NCI-H1436 (cell line): ENCODE measurements at regions not wholly inside any gene's neighbourhood (a gene's known extent, or its start where the extent isn't known, plus 50 kb on each side); places are given as distances from the start of the nearest gene placed in this dataset.

ENCODE experiments used
- DNase-seq: peaks from one replicate; lab custom pipeline; 2025; lab: John Stamatoyannopoulos, UW

DNA sequence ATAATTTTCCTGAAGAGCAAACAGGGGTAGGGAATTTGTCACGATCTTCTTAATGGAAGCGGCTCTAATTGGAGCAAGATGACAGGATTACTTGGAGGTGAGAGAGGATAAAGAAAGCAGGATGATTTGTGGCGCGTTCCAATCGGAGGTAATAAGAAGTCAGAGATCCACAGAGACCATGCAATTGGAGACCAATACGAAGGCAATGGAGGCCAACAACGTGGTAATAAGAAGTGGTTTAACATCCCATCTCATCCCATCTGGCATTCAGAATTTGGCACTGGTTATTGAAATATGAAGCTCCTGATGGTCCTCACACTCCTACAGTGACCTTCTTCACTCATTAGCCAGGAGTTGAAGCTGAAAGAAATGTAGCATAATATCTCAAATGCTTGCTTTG is 130.6 kb downstream of the DLEU7 start:
- DNase-seq = no peak

DNA sequence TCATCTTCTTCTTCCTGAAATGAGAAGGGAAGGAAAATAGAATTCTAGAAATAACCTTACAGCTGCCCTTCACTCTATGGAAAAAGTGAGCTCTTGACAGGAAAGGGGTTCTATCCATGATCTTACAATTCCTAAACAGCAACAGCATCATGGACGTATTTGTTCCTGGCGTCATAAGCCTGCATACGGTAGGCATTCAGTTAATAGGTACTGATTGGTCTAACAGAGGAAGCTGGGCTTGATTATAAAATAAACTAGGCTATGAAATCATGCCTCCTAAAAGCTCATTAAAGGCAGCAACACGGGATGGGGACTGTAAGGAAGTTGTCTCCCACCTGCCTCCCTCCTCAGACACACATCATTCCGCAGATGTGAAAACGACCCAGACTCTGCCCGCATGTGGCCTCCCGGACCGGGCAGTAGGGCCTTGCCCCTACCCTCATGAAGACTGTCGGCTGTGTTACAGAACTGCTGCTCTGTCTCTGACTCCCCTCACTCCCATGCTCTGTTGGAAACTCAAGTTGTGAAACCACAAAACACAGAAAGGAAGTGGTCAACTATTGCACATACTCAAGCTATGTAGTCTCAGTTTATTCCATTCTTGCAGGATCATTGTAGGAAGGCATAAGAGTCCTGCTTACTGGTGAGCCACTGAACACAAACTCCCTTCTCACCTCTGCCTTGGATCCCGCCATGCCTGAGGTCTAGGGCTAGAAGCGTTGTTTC is 129.8 kb downstream of the DLEU7 start:
- DNase-seq = no peak

DNA sequence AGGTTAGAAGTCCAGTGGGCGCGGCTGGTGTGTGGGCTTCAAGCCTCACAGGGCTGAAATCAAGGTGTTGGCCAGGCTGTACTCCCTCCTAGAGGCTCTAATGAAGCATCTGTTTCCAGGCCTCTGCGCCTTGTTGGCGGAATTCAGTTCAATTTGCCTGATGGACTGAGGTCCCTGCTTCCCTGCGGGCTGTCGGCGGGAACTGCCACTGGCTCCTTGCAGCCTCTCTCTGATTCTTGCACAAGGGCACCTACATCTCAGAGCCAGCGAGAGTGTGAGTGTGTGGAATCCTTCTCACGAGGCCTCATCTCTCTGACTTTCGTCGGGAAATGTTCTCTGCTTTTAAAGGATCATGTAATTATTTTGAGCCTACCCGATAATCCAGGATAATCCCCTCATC is 128.6 kb downstream of the DLEU7 start:
- DNase-seq = no peak

DNA sequence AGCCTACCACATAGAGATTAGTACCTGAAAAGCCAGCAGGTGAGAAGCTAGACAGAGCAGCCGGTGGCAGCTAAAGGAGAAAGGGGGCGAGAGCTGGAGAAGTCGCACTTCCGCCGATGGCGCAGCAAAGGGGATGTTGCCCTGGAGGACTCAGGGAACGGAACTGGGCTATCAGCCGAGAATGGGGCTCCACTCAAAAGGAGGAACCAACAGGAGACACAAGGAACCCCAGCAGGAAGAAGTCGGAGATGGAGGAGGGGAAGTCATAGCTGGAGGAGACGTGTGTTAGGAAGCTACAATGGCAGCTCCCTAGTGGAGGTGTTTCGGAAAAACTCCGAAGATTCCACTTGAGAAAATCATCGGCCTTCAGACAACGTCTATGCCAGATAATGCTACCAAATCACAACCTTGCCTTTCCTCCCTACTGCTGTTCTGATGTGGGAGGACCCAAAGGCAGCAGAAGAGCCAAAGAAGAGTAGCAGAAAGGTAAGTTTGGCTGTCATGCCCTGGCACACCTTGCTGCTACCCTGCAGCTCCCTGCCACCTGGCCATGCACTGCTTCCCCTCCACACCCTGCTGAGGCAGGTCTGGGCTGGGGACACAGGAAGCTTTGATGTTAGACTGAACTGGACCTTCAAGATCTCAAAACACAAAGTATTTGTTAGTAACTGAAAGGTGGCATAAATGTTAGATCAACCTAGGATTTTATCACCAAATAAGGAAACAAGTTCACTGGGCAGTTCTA is 127.9 kb downstream of the DLEU7 start:
- DNase-seq = no peak

DNA sequence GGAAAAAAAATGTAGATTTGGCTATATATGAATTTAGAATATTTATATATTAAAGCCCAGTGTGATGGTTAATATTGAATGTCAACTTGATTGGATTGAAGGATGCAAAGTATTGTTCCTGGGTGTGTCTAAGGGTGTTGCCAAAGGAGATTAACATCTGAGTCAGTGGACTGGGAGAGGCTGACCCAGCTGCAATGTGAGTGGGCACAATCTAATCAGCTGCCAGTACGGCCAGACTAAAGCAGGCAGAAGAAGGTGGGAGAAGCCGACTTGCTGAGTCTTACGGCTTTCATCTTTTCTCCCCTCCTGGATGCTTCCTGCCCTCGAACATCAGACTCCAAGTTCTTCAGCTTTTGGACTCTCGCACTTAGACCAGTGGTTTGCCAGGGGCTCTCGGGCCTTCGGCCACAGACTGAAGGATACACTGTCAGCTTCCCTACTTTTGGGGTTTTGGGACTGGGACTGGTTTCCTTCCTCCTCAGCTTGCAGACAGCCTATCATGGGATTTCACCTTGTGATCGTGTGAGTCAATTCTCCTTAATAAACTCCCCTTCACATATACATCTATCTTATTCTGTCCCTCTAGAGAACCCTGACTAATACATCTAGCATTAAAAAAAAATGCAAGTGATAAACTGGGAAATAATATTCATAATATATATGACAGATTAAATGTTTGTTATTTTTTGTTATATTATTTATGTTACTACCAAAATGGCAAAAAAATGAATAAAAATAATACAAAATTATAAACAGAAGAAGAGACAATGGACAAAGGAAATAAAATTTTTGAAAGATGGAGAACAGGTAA is 122.4 kb downstream of the DLEU7 start:
- DNase-seq = no peak

DNA sequence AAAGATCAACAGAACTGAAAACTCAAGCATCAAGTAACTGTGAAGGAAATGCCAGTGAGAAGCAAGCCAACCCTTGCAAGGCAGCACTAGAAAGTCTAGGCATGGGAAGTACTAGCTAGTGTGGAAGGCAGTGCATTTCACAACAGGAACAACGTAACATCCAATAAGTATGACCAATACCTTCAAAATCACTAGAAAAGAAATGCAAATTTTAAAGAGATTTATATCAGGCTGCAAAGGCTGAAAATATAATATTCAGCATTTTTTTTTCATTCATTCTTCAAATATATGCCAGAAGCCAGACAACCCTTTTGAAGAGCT is 121.9 kb downstream of the DLEU7 start:
- no peak for DNase-seq

DNA sequence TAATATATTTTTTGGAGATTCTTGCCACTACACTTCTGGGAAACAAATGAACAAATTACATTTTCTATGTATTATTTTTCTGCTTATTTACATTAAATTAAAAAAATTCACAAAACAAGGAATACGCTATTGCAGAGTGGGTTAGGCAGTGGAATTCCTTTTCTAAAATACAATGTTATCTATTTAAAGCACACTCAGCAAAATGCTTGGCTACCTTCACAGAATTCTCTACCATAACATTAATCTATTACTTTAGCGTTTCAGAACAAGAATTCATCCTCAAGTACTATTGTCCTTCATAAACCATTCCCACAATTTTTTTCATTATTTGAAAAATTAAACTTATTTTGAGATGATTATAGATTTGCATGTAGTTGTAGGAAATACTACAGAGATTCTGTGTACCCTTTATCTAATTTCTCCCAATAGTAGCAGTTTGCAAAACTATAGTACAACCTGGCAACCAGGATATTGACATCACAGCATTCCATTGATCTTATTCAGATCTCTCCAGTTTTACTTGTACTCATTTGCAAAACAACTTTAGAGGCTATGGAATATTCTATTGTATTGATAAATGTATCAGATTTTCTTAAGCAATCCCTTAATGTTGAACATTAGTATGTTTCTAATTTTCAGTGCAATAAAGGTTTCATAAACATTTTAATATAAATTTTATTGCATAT is 120.9 kb downstream of the DLEU7 start:
- no peak for DNase-seq

DNA sequence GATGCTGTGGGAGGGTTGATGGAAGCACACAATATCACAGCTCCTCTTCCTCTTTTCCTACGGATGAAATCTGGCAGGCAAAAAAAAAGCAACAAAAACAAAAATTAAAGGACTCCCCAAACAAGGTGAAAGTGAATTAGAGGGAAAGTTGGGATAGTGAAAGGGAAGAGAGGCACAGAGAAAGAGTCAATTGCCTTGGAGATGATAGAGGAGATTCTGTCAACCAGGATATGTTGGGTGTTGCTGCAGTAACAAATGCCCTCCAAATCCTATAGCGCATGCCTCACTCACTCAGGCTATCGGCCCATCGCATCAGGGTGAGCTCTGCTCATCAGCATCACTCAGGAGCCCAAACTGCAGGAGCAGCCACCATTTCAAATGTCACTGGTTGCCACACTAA is 119.1 kb downstream of the DLEU7 start:
- DNase-seq = no peak

DNA sequence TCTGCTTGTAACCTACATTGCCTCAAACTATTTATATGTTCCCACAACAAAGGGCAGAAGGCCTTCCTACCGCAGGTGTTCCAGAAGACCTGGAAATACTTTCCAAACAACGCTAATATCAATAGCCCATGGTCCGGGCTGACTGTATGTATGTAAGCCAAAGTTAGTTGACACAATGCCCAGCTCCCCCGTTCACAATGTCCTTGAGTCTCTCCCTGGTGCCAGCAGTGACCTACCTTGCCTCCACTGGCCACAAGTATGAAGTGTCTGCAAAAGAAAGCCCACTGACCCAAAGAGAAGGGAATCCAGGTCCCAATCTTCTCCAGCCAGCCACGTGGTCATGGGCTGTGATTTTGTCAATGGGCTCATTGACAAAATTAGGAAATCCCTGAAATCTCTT is 118.6 kb downstream of the DLEU7 start:
- no peak for DNase-seq

DNA sequence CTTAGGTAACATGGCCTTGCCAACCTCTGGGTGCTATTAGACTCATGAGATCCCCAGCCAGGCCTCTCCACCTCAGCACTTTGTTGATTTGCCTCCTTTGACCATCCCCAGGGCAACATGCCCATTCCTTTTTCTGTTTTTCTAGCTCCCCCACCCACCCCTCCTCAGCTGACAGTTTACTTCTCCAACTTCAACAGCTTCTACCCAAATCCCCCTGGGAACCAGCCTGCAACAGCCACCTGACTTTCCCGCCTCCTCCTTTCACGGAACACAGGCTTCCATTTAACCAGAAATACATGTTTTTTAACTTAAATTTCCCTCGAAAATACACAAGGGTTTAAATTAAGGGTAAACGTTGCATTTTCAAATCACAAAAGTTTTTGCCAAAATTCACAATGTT is 117.3 kb downstream of the DLEU7 start:
- no peak for DNase-seq

DNA sequence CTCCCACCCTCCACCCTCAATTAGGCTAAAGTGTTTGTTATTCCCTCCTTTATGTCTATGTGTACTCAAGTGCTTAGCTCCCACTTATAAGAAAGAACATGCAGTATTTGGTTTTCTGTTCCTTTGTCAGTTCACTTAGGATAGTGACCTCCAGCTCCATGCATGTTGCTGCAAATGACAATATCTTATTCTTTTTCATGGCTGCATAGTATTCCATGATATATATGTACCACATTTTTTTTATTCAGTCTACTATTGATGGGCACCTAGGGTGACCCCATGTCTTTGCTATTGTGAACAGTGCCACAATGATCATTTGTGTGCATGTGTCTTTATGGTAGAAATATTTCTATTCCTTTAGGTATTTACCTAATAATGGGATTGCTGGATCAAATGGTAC is 114.3 kb downstream of the DLEU7 start:
- no peak for DNase-seq

DNA sequence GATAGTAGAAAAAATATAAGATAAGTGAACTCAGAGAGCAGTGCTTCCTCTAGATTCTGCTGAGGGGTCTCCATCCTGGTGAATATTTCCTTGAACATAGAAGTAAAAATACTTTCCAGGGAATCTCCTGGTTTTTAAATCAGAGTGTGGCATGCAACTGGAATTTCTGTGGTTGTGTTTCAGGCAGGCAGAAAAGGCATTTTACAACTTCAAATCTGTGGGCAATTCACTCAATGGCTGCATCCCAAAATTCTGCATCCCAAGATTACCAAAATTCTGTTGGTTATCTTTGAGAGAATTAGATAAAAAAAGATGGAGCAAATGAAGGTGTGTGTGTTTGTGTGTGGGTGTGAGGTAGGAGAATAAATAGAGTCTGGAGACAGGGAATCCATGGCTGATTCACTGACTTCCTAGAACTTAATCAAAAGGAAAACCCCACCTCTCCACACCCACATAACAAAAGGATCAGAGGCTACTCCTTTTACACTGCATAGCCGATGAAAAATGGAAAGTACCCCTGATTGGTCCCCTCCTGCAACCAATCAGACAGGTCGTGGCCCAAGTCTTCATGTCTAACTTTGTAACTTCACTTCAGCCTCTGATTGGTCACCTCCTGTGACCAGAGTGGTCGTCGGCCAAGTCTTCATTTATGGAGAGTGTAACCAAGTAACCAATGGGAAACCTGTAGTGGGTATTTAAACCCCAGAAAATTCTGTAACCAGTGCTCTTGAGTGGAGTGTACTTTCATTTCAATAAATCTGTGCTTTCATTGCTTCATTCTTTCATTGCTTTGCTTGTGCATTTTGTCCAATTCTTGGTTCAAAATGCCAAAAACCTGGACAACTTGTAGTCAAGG is 112.8 kb downstream of the DLEU7 start:
- DNase-seq = no peak

DNA sequence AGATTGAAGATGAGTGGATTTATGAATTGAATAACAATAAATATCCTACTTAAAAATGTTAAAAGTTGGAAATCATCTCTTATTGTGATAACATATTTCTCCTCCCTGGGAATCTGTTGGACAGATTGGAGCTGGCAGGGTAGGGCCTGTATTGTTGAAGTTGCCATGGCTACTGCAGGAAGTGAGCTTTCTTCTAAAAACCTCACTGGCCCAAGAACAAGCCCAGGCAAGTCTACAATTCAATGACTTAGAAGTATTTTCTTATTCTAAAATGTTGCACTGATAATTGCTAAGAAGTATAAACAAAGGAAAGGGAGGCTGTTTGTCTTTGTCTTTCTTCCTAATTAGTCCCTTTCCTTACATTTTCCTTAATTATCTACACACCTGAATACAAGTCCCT is 112.1 kb downstream of the DLEU7 start:
- no peak for DNase-seq

DNA sequence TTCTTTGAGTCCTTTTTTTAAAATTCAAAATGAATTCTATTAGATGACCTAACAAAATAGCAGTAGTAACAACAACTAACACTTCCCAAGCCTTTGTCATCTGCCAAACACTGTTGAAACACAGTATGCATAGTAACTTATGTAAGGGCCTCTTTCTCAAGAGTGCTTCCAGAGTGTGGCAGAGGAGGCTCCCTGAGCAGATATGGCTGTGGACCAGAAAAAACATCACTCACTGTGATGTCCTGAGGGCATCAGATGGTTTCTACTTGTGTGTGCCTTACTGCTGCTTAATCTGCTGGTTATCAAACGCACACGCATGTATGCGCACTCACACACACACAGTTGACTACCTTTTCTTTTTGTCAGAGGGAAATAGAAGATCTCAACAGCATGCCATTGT is 110.8 kb downstream of the DLEU7 start:
- no peak for DNase-seq

DNA sequence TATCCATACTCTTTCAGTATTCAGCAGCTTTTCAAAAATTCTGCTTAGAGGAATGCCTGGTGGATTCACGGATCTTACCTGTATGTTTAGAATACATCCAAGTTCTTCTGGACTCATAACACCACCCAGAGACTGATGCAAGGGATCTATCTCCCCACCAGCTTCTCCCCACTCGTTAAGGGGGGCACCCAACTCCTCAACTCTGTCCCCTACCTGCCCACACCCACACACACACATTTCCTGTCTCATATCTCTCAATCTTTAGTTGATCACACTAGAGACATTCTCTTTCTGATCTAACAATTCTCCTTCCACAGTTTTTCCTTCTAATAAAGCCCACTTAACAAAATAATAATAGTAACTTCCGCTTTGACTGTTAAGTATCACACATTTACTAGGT is 110.1 kb downstream of the DLEU7 start:
- DNase-seq = no peak

DNA sequence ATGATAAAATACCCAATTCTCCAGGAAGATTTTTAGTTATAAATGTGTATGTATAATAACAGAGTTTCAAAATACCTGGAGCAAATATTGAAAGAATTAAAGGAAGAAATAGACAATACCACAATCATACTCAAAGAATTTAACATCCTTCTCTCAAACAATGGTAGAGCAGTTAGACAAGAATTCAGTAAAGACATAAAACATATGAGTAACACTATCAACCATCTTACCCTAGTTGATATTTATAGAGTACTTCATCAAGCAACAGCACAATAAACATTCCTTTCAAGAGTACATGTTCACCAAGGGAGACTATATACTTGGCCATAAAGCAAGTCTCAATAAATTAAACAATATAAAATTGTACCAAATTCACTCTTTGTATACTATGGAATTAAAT is 108.4 kb downstream of the DLEU7 start:
- DNase-seq = no peak

DNA sequence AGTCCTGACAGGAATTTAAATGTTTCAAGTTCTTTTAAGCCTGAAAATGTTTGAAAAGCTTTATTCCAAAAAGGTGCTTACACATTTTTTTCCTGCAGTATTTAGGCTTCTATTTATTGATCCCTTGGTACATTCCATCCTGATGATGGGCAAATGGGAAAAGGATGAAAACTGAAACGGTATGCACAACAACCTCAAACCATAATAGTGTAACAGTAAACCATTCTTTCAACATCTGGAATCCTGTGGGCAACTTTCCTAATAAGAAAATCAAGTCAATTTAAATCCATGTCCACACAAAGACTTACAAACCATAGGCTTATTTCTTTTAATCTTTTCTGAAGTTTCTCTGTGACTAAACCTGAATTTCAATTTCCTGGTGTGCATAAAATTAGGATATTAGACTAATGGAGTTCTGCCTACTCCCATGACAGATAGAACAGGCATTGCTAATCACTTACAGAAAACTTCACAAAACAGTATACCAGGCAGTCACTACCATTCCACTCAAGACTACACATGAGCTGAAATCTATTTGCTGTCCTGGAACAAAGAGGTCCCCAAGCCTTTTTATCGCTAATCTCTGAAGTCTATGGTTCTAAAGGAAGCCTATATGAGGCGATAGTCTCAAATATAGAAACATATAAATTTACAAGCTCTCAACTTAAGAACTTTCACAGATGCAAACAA is 103.3 kb downstream of the DLEU7 start:
- no peak for DNase-seq

DNA sequence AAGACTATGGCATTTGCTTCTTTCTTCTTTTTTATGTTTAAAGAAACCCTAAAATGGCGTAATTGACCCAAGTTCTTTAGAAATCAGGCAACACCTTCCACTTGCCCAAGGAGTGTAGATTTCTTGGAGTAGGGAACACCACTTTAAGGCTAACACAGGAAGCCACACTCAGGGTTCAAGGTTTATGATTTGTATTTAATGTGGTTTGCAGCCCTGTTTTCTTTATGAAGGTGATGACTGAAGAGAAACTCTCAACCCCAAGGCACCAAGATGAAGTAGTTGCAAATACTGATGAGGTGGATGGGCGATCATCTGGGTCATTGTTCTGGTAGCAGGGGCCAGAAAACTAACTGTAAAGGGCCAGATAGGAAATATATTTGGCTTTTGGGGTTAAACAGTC is 101.1 kb downstream of the DLEU7 start:
- no peak for DNase-seq

DNA sequence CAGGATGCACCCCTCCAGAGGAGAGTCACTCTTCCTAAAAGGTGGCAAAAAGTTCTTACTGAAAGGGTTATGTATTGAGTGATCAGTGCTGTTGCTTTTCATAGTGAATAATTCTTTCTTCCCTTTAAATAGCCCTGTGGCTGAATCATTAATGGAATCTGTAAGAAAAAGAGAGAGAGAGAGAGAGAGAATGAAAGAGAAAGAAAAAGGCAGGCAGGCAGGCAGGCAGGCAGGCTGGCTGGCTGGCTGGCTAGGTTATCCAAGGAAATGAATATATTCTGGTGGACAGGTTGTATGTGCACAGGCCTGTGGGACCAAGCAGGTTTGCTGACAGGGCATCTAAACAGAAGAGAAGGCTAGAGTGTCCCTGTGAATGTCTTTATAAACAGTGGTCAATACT is 100.5 kb downstream of the DLEU7 start:
- DNase-seq = no peak

DNA sequence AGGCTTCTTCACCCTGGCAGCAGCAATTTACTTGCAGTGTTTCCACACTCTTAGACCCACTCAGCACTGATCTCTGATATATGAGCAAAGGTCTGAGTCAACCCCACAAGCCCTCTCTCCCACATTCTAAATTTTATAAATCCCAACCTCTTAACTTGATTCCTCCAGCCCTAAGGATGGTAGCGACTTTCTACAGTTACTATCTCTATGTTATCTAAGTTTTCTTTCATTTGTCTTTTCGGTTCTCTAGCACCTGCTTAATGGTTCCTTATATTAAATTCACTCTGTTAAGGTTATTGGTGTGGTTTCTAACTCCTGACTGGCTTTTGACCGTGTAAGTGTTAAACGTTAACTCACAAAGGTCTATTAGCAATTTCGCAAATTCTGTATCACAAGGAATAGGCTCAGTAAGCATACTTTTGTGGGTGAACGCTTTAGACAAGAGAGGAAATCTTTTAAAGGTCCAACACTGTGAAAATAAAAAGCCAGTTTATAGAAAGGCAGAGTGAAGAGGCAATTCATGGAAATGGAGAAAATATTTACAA is 99.3 kb downstream of the DLEU7 start:
- no peak for DNase-seq
